OCI-LY3 (cell line): ENCODE measurements at regions not wholly inside any gene's neighbourhood (a gene's known extent, or its start where the extent isn't known, plus 50 kb on each side); places are given as distances from the start of the nearest gene placed in this dataset.

Experiments
- CTCF ChIP-seq: fragments of 200-600, 300-600 bp; sonication (generic); IDR thresholded peaks from 2 replicates; pipeline ENCODE4 v1.5.1; 2014; ENCODE audit warnings: antibody characterized with exemption, low read length, low read depth
- EZH2phosphoT487 ChIP-seq: fragments of 200-600 bp; shearing (Covaris generic); IDR thresholded peaks from 2 replicates; pipeline ENCODE4 v1.6.1; 2018; ENCODE audit warnings: antibody characterized with exemption, mixed run types, low read depth

- TF ChIP-seq CTCF = no peak
- TF ChIP-seq EZH2phosphoT487 = no peak
Observed at GRCh38 chr4:67380154-67380553, 165.1 kb downstream of the CENPC start.
